ENCODE measurements at regions not wholly inside any gene's neighbourhood (a gene's known extent, or its start where the extent isn't known, plus 50 kb on each side); places are given as distances from the start of the nearest gene placed in this dataset.
"Not testable (repeated sequence)": the region's sequence is repeated elsewhere in the genome, so short reads cannot be mapped to it uniquely, and the experiment has no call there.

DNA sequence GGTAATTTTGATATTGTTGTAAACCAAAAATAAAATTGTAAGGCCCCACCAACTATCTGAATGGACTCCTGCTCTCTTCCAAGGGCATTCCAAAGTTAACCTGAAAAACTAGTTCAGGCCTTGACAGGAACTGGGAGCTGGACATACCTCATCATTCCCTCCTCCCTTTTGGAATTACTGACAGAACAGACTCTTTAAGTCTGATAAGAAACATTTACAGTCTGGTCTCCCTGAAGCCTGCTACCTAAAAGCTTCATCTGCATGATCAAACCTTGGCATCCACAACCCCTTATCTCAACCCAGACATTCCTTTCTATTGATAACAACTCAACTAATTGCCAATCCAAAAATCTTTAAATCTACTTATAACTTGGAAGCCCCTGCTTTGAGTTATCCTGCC lies 123.8 kb downstream of the TLR5 start:
- FAIRE-seq (no peak), DNase-seq (ENCODE audit: low spot score) (no peak)

DNA sequence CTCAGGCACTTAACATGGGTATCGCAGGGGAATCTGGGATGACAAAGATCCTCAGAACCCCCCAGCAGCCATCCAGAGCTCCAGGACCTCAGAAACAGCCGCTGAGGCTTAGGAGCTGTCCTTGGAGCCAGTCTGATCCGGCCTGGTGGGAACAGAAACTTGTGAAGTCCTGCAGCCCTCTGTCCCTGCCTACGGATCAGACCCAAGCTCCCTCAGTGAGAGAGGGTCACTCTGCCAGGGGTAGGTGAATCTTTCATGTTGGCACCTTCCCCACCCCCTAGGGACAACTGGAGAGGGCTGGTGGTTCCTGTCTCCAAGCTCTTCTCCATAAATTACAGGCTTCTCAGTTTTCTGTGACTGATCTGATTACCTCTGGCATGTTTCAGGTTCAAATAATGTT lies 122.3 kb downstream of the TLR5 start:
- FAIRE-seq (no peak), DNase-seq (ENCODE audit: low spot score) (no peak)

DNA sequence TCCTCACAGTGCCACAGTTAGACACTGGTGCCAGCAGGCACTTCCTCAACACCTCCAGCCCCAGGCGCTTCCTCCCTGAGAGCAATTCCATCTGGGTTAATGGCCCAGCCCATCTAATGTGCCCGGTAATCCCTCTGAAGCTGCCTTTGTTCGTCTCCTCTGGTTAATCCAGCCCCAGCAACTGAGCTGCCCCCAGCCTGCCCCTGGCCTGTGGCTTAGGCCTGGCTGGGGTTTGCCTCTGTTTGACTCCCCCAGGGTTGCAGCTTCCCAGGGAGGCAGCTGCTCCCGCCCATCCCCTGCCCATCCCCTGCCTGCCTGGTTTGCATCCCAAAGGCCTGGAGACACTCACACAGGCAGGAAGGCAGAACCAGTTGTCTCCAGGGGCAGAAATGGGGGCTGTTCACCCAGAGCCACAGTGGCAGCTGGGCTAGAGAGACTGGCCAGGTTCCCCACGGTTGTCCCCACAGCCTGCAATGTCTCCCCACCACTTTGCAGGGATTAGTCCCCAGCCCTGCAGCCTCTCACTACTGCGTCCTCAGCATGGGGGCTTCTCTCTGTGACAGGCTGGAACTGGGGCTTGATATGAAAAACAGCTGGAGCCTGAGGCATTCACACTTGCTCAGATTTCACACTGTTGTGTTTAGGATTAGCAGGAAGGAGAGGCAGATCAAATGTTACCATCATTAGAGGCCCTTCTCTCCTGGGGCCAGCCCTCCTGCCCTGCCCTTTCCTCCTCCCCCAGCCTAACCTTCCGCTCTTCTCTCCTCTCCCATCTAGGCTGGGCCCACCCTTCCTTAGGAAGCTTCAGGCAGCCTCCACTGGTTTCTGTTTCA lies 120.2 kb downstream of the TLR5 start:
- DNase-seq (ENCODE audit: low spot score) (no peak), FAIRE-seq (no peak)

DNA sequence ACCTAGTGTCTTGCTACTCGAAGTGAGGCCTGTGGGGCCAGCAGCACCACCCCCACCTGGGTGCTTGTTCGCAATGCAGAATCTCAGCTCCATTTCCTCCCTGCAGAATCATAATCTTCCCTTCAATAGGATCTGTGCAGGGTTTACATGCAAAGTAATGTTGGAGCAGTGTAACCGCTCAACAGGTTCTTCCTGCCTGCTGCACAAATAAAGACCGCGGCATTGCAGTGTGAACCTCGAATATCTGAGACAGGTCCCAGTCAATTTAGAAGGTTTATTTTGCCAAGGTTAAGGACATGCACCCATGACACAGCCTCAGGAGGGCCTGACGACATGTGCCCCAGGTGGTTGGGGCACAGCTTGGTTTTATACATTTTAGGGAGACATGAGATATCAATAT lies 119.2 kb downstream of the TLR5 start:
- FAIRE-seq (no peak), DNase-seq (ENCODE audit: low spot score) (no peak)

DNA sequence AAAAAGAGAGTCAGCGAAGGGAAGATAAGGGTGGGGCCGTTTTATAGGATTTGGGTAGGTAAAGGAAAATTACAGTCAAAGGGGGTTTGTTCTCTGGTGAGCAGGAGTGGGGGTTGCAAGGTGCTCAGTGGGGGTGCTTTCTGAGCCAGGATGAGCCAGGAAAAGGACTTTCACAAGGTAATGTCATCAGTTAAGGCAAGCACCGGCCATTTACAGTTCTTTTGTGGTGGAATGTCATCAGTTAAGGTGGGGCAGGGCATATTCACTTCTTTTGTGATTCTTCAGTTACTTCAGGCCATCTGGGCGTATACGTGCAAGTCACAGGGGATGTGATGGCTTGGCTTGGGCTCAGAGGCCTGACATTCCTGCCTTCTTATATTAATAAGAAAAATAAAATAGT lies 118.6 kb downstream of the TLR5 start:
- not testable (repeated sequence) for FAIRE-seq; DNase-seq (ENCODE audit: low spot score)

DNA sequence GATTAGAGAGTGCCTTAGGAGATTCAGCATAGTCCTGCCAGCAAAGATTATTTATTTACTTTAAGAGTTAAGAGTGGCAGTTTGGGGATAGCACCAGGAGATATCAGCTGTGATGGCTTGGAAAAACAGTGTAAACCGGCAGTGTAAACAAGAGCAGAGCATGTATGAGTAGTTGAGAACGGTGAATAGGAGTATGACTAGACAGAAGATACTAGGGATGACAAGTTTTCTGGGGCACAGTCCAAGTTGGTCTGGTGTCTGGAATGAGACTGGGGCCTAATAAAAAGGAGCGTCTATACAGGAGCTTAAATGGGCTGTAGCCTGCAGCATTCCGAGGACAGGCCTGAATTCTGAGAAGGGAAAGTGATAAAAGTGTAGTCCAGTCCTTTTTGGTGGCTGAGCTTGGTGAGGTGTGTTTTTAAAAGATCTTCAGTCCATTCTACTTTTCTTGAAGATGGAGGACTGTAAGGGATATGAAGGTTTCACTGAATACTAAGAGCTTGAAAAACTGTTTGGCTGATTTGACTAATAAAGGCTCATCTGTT lies 117.8 kb downstream of the TLR5 start:
- DNase-seq (ENCODE audit: low spot score); FAIRE-seq: not testable (repeated sequence)

DNA sequence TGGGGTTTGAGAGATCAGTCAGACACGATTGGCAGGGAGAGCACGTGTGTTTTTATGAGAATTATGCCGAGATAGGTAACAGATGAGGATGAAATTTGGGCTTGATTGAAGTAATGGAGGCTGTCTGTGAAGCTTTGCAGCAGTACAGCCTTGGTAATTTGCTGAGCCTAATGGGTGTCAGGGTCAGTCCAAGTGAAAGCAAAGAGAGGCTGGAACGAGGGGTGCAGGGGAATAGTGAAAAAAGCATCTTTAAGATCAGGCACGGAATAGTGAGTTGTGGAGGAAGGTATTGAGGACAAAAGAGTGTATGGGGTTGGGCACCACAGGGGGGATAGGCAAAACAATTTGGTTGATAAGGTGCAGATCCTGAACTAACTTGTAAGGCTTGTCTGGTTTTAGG lies 116.4 kb downstream of the TLR5 start:
- FAIRE-seq; DNase-seq (ENCODE audit: low spot score): not testable (repeated sequence)

DNA sequence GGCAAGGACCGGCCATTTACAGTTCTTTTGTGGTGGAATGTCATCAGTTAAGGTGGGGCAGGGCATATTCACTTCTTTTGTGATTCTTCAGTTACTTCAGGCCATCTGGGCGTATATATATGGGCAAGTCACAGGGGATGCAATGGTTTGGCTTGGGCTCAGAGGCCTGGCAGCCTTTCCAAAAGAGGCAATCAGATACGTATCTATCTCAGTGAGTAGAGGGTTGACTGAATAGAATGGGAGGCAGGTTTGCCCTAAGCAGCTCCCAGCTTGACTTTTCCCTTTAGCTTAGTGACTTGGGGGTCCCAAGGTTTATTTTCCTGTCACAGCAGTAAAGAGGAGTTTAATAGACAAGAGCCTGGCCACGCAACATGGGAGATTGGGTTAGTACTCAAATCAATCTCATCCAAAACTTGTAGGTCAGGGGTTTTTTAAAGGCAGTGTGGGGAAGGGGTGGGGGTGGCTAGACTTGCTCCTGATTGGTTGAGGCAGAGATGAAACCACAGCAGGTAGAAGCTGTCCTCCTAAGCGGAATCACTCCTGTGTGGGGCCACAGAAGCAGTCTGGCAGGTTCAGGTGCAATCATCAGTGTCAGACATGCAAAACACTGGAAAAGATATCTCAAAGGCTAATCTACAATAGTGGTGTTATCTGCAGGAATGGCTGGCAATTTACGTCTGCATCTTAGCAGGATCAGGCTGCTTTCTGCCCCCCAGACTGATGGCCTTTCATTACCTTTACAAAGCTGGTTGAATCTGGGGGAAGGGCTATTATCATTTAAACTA lies 112.9 kb downstream of the TLR5 start:
- FAIRE-seq (no peak), DNase-seq (ENCODE audit: low spot score) (no peak)

DNA sequence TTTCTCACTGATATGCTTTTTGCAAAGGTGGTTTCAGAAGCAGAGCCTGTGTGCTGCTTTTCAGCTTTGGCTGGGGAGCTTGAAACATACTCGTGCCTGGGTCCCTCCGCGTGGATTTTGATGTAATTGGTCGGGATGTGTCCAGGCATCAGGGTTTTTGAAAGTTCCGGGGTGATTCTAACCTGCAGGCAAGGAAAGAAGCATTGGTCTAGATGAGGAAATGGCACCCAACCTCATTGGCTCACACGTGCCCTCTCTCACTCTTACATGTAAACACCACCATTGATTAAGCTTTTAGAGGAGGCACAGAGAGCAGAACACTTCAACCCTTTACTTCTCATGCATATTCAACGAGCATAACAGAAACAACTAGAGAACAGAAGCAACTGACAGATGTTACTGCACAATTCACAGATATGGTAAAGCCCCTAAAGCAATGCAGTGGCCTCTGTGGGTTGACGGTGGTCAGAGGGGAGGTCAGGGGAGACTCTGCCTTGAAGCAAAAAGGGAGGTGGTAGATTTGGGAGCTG lies 112.1 kb downstream of the TLR5 start:
- no peak for DNase-seq (ENCODE audit: low spot score)
- no peak for FAIRE-seq

DNA sequence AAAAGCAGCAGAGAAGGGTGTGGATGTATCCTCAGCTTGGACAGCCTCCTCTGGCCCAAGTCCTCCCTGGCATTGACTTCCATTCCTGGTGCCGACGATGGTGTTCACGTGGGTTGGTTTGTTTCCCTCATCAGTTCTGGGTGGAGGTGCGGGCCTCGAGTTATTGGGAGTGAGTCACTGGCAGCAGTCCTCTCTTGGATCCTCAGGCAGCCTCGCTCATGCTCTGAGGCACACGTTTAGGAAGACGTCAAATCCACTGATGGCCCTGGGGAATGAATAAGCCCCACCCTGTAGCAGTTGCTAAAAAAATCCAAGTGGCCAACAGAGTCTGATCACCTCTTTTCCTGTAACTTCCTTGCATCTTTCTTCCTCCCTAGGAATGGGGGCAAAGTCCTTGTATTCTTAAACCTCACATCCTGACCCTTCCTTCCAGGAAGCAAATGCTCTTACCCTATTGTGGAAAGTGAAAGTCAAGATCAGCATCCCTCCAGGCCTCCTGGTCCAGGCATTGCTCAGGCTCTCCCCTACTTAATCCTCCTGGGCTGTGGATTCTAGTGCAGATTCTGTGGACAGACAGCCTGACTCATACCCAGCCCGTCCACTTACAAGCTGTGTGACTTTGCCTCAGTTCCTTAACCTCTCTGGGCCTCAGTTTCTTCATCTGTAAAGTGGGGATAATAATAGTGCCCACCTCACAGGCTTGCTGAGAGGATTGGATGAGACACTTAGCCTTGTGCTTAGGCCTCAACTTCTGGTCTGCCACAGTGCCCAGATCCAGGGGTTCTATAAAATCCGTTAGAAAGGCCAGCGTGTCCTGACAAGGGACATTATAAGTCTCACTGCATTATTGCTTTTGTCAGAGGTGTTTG lies 111.1 kb downstream of the TLR5 start:
- DNase-seq (ENCODE audit: low spot score): no peak
- no peak for FAIRE-seq

DNA sequence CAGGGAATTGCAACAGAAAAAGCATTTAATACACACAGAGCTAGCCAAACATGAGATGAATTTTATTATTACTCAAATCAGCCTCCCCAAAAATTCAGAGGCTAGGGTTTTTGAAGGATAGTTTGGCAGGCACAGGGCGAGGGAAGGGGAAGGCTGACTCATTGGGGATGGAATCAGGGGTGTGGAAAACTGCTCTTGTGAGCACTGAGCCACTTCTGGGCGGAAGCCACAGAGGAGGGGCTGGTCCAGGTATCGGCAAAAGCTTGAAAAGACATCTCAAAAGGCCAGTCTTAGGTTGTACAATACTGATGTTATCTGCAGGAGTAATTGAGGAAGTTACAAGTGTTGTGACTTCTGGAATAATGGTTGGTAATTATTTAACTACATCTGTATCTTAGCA lies 109.4 kb downstream of the TLR5 start:
- DNase-seq (ENCODE audit: low spot score) (no peak), FAIRE-seq (no peak)

DNA sequence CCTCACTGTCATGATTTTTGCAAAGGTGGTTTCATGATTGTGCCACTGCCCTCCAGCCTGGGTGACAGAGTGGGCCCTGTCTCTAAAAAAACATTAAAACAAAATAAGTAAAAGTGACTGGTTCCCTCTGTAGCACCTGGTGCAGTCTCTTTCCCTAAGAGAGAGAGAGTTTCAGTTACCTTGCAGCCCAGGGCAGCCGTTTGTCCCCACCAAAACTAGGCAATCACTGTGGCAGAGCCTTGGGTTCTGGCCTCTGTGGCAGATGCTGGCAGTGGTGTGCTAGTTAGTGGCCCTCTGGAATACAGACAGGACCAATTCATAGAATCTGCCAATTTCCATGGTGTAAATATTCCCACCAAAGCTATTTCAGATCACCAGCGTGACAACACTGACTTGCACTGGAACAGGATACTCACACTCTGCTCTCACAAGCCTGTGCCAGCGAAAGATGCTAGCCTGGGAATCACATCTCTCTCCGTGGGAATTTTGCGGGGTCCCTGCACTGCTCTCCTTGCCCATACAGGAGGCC lies 108.7 kb downstream of the TLR5 start:
- no peak for DNase-seq (ENCODE audit: low spot score)
- FAIRE-seq: no peak

DNA sequence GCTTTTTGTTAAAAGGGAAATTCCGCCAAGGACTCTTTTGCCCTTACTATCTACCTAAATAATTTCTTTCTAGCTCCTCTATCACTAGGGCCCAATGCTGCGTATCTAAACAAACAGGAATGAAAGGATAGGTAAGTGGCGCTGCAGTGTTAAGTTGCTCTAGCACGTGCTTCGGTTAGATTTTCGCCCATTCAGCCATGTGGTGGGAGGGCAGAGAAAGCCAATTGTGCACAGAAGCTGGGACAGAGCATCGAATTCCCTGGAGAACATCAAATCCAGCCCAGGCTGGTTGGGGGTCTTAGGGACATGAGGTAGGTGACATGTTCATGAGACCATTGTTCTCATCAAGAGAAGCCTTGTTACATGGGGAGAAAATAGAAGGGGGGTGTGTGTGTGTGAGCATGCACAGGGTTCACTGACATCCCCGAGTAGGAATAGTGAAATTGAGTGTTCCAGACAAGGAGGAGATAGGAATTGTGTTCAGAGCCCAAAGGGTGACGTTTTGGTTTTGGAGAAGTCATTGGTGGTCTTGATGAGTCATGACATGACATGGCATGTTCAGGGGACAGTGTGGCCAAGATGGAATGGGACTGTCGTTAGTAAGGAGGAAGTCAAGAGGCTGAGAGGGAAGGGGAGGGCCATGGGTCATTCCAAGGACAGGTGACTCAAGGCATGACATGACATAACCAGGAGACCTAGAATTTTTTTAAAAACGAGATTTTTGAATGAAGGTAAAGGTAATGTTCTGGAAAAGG lies 107.1 kb downstream of the TLR5 start:
- no peak for FAIRE-seq

DNA sequence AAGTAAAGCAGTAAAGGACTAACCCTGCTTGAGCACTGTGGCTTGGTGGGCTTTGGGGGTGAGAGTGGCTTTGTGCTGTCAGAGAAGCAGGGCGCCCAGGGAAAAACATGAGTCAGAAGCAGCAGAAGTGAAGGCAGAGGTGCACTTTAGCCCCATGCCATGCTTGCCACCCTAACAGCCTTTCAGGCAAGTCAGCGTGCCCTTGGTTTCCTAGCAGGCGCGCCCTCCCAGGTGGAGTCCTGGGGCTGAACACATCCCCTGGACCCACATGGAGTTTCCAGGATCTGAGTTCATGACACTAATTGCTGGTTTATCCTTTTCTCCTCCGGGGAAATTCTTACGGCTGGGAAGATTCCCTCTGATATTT lies 106.6 kb downstream of the TLR5 start:
- FAIRE-seq (no peak), DNase-seq (ENCODE audit: low spot score) (no peak)

More for the DNA sequence above, 107.1 kb downstream of the TLR5 start:
- no peak for DNase-seq (ENCODE audit: low spot score)

DNA sequence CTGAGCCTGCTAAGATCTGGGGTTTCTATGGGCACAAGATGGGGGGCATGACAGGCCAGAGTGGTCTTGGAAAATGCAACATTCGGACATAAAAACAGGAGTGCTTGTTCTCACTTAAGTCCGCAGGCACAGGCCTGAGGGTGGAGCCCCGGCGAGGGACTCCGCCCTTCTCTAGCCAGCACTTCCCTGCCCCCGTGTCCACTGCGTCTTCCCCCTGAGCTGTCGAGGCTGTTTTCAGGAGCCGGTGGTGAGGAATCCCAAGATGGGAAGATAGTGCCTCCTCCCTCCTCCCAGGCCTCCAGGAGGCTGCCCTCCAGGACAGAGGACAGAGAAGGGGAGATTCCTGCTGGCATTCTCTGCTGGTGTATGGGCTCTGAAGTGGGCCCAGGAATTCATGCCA lies 105.2 kb downstream of the TLR5 start:
- FAIRE-seq (no peak), DNase-seq (ENCODE audit: low spot score) (no peak)

DNA sequence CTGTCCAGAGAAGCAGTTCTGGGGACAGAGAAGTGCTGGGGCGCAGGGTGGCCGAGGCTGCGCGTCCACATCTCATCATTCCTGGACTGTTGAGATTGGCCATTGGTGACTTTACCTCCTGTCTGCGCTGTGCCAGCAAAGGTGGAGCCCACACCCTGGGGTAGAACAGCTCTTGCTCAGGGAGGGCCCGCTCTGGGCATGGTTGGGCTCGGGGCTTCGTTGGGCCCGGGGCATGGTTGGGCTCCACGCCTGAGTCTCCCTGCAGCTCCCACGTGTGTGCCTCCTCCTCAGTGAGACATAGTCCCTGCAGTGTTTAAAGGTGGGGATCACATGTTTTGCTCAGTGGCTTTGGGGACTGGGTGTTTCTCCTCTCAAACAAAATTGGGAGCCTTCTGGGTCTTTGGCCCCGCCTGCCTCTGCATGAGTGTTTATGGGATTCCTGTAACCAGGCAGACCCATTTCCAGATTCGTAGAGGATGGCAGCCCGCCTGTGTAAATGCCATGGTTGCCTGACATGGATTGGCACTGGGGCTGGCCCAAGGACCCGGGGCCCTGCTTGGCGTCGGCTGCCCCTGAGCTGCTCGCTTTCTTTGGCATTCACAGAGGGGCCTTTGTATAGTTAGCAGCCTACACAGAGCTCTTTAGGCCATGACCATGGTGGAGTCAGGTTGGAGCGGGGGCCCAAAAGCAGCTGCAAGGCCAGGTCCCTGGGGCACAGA lies 104.6 kb downstream of the TLR5 start:
- DNase-seq (ENCODE audit: low spot score): no peak
- no peak for FAIRE-seq

DNA sequence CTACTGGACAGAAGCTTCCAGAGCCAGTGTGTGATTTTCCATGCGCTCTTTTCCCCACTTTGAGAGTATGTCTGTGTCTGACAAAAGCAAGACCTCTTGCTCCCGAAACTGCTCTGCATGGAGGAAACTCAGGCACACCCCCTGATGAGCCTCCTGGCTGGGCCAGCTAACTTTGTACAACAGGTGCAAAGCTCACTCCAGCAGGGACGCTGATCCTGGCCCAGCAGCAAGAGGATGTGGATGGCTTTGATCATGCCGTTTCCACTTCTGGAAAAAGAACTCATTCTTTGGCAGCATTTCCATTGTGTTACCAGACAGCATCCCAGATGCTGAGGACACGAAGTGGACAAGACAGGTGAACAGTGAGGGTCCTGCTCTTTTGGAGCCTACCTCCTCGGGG lies 103.1 kb downstream of the TLR5 start:
- DNase-seq (ENCODE audit: low spot score) (no peak), FAIRE-seq (no peak)

DNA sequence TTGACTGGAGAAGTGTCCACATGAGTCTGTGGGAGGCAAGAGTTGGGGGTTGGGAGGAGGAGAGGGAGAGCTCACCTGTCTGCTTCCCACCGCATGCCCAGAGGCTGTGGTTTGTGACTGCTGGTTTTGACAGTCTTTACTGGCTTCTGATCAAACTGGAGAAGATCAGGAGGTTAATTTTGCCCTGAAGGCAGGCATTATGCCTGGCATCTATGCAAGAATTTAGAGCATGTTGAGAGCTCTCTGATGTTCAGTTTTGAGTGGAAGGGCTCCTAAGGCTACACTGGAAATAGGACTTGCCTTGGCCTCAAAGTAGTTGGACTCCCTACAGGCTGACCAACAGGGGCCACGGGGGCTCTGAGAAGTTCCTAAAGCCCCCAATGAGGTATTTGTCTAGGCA lies 101.6 kb downstream of the TLR5 start:
- FAIRE-seq (no peak), DNase-seq (ENCODE audit: low spot score) (no peak)

DNA sequence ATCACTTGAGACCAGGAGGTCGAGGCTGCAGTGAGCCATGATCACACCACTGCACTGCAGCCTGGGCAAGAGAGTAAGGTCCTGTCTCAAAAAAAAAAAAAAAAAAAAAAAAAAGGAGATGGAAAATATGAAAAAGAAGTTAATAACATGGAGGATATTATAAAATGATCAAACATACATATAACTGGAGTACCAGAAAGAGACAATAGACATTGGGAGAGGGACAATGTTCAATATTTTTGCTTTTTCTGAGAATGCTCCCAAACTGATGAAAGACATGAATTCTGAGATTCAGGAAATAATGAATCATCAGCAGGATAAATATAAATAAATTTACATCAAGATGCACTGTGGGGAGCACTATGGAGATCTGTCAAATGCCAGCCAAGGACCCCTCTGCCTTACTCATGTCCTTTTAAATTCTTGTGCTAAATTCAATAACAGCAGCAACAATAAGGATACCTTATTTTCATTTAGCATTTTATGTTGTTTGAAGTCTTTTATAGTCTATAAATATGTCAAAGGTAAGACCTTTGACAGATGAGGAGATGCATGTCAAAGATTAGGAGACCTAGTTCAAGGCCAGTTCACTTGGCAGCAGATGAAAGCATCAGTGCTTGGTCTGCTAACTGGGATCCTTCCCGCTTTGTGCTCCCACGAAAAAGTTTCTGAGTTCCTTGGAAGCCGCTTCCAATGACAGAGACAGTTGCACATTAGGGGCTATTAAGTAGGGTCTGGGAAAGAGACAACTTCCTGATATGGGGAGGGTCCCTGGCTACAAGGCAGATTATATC lies 97.7 kb downstream of the TLR5 start:
- FAIRE-seq (no peak), DNase-seq (ENCODE audit: low spot score) (no peak)

Data from urothelium cell line (cell line).